GM18505 (cell line): ENCODE measurements at regions not wholly inside any gene's neighbourhood (a gene's known extent, or its start where the extent isn't known, plus 50 kb on each side); places are given as distances from the start of the nearest gene placed in this dataset.
"Not testable (repeated sequence)": the region's sequence is repeated elsewhere in the genome, so short reads cannot be mapped to it uniquely, and the experiment has no call there.

Experiments used
- ATAC-seq: cut with Tn5 transposase; IDR thresholded peaks from one replicate; pipeline ENCODE4 v1.9.1; 2021; ENCODE audit not compliant: unreplicated experiment
- POLR2A ChIP-seq: IDR thresholded peaks from 4 replicates; pipeline ENCODE4 v1.6.1; 2011; ENCODE audit warnings: borderline replicate concordance; ENCODE audit not compliant: insufficient read depth, insufficient read length; ENCODE audit errors: extremely low read depth

- no peak for ATAC-seq
- no peak for TF ChIP-seq POLR2A
Observed at GRCh38 chr5:85646036-85646435, 971.7 kb upstream of the COX7C start.

- ATAC-seq: no peak
- no peak for TF ChIP-seq POLR2A
Observed at GRCh38 chr5:85646641-85647040, 971.1 kb upstream of the COX7C start.

- TF ChIP-seq POLR2A: no peak
- no peak for ATAC-seq
Observed at GRCh38 chr5:85647349-85648127, 970.2 kb upstream of the COX7C start.

GRCh38 chr5:85648495-85648894 is 969.2 kb upstream of the COX7C start:
- ATAC-seq: no peak
- TF ChIP-seq POLR2A: no peak

DNA sequence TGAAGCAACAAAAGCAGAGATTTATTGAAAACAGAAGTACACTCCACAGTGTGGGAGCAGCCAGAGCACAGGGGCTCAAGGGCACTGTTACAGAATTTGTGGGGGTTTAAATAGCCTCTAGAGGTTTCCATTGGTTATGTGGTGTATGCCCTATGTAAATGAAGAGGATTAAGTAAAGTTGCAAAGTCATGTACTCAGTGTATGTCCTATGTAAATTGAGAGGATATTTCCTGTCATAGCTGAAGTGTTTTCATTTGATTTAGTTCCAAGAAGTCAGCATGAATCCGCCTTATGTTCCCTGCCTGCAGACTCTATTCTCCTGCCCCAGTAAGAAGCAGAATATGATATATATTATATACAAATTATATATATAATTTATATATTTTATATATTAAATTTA is 966.0 kb upstream of the COX7C start:
- ATAC-seq: no peak
- no peak for TF ChIP-seq POLR2A

GRCh38 chr5:85654144-85654543 is 963.6 kb upstream of the COX7C start:
- not testable (repeated sequence) for ATAC-seq

DNA sequence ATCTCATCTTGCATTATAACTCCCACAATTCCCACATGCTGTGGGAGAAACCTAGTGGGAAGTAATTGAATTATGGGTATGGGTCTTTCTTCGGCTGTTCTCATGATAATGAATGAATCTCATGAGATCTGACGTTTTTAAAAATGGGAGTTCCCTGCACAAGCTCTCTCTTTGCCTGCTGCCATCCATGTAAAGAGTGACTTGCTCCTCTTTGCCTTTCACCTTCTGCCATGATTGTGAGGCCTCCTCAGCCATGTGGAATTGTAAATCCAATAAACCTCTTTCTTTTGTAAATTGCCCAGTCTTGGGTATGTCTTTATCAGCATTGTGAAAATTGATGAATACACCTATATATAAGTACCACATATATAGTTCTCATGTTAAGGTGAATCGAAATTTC is 961.7 kb upstream of the COX7C start:
- no peak for TF ChIP-seq POLR2A
- ATAC-seq: no peak

DNA sequence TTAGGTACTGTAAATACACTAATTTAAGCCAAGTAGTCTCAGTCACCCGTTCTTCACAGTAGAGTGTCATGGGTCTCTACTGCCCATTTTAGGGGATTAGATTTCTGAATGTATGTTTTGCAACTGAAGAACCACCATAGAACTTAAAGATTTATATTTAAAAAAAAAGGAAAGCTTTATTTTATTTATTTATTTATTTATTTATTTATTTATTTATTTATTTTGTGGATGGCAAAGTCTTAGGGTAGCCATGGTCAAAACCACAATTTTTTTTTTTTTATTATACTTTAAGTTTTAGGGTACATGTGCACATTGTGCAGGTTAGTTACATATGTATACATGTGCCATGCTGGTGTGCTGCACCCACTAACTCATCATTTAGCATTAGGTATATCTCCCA is 960.4 kb upstream of the COX7C start:
- ATAC-seq: not testable (repeated sequence)

GRCh38 chr5:85662969-85663707 is 954.6 kb upstream of the COX7C start:
- ATAC-seq: not testable (repeated sequence)

DNA sequence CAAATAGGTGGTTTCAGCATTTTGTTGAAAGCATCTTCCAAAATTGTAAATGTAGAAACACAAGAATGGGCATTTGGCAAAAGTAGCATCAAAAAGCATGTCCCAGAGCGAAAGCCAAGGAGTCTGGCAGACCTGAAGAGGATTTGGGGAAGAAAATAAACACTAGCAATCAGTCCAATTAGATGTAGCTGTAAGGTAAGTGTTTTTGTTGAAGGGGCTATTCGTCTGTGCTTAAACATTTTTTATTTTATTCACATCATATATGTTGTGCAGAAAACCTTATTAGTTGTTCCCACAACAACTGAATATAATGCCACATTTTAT is 954.1 kb upstream of the COX7C start:
- ATAC-seq: no peak
- no peak for TF ChIP-seq POLR2A

GRCh38 chr5:85670417-85670816 is 947.3 kb upstream of the COX7C start:
- TF ChIP-seq POLR2A: no peak

GRCh38 chr5:85671223-85671970 is 946.3 kb upstream of the COX7C start:
- TF ChIP-seq POLR2A: no peak
- ATAC-seq: no peak

More at GRCh38 chr5:85670417-85670816, 947.3 kb upstream of the COX7C start:
- ATAC-seq: no peak

- no peak for ATAC-seq
- no peak for TF ChIP-seq POLR2A
Observed at GRCh38 chr5:85681871-85682270, 935.9 kb upstream of the COX7C start.

DNA sequence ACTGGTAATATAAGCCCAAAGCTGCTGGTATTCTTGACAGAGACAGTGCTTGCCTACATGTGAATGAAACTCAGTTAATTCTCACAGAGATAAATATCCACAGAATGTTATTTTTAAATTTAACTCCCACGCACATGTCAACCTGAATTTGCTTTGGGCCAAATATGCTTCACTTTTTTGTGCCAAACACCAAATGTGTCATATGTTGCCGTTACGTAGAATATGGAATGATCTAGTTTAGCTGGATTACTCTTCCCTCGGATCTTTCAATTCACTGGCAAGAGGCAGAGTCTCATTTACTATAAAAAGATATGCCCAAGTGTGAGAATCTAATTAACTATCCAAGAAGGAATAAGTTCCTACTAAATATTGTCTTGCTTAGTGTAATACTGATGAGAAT is 933.4 kb upstream of the COX7C start:
- no peak for ATAC-seq
- no peak for TF ChIP-seq POLR2A
